ENCODE measurements at regions not wholly inside any gene's neighbourhood (a gene's known extent, or its start where the extent isn't known, plus 50 kb on each side); places are given as distances from the start of the nearest gene placed in this dataset.

GRCh38 chr14:100433428-100433814 is 110.3 kb downstream of the SLC25A47 start (continued):
- no peak for TF ChIP-seq CHD7 (IDR thresholded peaks at IDR 0.05; ENCODE audit: insufficient replicate concordance, low read length)
- no peak for TF ChIP-seq TEAD4 (IDR thresholded peaks at IDR 0.05; ENCODE audit: low read depth, low read length)
- TF ChIP-seq GABPA (IDR thresholded peaks at IDR 0.05; ENCODE audit: borderline replicate concordance, insufficient read depth, low read length): no peak
- TF ChIP-seq GTF2F1 (IDR thresholded peaks at IDR 0.05; ENCODE audit: borderline replicate concordance, low read depth, low read length): no peak
- no peak for TF ChIP-seq HDAC6 (IDR thresholded peaks at IDR 0.05; ENCODE audit: low read depth, low read length)
- no peak for TF ChIP-seq KDM4A (IDR thresholded peaks at IDR 0.05; ENCODE audit: low read depth, low read length, severe bottlenecking)

All from H1 (cell line).